Activated CD8-positive, alpha-beta memory T cell treated with anti-CD3 and anti-CD28 coated beads, Interleukin-2, amount 50 U/mL, for 4 hours (primary cell): ENCODE measurements at regions not wholly inside any gene's neighbourhood (a gene's known extent, or its start where the extent isn't known, plus 50 kb on each side); places are given as distances from the start of the nearest gene placed in this dataset.
"Not testable (repeated sequence)": the region's sequence is repeated elsewhere in the genome, so short reads cannot be mapped to it uniquely, and the experiment has no call there.

Source experiments
- DNase-seq: peaks from one replicate; pipeline ENCODE4 v3.0.0-alpha.2; 2020

GRCh38 chr21:6096560-6097424 is 4424.6 kb upstream of the TPTE start:
- DNase-seq: not testable (repeated sequence)

DNA sequence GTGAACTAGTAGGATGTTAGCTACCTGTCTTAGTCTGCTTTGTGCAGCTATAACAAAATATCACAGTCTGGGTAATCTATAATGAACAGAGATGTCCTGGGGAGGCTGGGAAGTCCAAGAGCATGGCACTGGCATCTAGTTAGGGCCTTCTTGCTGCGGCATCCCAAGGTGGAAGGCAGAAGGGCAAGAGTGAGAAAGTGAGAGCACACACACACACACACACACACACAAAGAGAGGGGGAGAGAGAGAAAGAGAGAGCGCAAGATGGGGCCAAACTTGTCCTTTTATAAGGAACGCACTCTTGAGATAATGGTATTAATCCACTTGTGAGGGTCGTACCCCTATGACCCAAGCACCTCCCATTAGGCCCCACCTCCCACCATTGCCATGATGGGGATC is 4423.6 kb upstream of the TPTE start:
- not testable (repeated sequence) for DNase-seq

DNA sequence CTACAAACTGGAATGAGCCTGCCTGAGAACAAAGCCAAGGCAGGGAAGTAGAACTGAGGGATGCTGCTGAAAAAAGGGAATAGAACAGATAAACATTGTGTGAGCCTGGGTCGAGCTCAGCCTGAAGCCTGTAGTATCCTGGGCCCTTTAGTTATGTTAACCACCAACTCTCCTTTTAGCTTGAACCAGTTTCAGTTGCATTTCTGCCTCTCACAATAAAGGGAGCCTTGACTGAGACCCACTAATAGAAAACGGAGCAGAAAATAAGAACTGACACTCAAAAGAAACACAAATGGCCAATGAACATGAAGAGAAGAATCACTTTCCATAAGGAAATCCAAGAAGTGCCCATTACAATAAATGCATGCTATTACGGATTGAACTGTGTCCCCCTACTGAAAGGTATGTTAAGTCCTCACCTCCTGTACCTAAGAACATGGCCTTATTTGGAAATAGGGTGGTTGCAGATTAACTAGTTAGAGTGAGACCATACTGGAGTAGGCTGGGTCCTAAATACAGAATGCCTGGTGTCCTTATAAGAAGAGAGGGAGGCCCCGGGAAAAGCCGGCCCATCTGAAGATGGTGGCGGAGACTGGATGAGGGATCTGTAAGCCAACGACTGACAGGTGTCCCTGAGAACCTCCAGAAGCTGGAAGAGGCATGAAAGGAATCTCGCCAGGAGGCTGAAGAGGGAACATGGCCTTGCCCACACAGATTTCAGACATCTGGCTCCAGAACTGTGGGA is 4423.0 kb upstream of the TPTE start:
- not testable (repeated sequence) for DNase-seq

- not testable (repeated sequence) for DNase-seq
Measured at GRCh38 chr21:6101588-6101987, 4419.8 kb upstream of the TPTE start.

GRCh38 chr21:6104546-6104945 is 4416.8 kb upstream of the TPTE start:
- DNase-seq: not testable (repeated sequence)

DNA sequence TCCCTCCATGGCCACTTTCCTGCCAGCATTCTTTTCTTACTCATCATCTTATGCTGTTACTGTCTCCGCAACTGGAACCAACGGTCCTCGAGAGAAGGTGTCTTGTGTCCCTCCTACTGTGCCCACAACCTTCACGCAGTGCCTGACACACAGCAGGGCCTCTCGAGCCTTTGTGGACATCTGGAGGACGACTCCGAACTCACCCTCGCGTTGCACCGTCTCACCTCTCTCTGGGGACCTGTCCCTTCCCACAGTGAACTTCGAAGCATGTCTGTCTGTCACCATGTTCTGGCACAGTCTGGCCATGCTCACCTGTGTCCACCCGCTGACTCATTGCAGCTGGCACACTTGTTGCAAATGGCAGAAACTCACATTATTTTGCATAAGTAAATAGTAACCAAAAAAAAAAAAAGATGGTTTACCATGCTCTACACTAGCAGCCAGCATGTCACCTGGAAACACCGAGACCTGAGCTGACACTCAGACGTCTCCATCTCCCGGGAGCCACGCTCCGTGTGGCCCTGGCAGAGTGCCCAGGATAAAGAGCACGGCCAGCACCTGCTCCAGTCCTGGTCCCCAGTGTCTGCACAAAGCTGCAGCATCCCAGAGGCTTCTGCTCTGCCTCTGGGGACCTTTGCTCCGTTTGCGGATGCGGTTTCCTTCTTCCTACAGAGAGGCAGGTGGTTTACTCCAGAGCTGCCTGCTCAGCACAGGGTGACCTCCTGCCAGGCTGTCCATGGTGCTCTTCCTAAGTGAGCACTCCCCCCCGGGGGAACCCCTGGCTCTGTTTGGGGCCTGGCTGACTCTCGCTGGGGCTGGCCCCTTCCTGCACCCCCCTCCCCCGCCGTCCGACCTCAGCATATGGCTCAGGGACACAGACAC is 4414.5 kb upstream of the TPTE start:
- not testable (repeated sequence) for DNase-seq

DNA sequence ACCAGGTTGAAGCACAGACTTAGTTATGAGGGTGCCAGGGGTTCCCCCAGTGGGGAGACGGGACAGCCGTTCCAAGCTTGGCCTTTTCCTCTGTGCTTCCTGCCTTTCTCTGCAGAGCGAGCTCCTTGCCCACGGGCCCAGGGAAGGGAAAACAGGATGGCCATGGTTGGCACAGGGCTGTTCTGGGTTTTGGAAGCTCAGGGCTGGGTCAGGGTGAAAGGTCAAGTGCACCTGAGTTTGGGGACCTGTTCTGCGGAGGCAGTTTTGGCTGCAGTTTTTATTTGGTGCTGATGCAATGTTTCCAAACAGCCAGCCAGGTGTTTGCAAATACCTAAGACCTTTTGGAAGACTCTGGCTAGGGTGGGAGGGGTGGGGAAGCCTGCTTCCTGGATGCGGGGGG is 4412.5 kb upstream of the TPTE start:
- DNase-seq: not testable (repeated sequence)

- not testable (repeated sequence) for DNase-seq
Measured at GRCh38 chr21:6109774-6110173, 4411.6 kb upstream of the TPTE start.

- not testable (repeated sequence) for DNase-seq
Measured at GRCh38 chr21:6110716-6111343, 4410.6 kb upstream of the TPTE start.

GRCh38 chr21:6111354-6111753 is 4410.0 kb upstream of the TPTE start:
- peak; percentile 19 for DNase-seq

GRCh38 chr21:6118336-6118735 is 4403.0 kb upstream of the TPTE start:
- DNase-seq: not testable (repeated sequence)

- DNase-seq: not testable (repeated sequence)
Measured at GRCh38 chr21:6120863-6121262, 4400.5 kb upstream of the TPTE start.

- not testable (repeated sequence) for DNase-seq
Measured at GRCh38 chr21:6122629-6123028, 4398.8 kb upstream of the TPTE start.

- not testable (repeated sequence) for DNase-seq
Measured at GRCh38 chr21:6123224-6123623, 4398.2 kb upstream of the TPTE start.

GRCh38 chr21:6125549-6126240 is 4395.7 kb upstream of the TPTE start:
- DNase-seq: peak; percentile 8

DNA sequence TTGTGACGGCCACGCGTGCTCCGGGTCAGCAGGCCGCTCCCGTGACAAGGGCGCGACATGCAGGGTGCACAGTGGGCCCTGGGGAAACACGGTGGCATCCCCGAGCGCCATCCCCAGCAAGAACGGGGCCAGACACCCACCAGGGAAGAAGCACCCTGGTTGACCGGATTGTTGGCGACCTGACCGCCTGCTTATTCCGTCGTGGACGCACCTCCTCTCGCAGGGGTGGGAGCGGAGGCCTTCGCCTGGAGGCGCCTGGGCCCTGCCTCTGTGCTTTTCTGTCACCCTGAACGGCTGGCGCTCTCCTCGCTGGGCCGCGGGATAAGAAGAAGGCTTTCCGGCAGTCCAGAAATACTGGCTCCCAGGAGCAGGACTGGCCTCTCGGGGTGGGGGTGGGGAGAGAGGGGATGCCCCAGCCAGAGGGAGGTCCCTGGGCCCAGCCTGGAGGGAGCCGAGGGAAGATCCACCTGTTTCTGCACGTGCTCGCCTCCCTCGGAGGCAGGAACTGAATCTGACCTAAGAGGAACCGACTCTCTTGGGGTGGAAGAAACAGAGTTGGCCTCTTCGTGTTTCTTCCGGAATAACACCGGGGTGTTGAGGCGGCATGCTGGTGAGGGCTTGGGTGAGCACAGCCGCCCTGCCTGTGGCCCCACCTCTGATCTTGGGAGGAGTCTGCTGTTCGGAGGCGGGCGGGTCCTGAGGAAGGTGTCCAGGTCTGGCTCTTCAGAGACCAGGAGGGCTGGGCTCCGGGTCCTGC is 4394.2 kb upstream of the TPTE start:
- DNase-seq: not testable (repeated sequence)

- not testable (repeated sequence) for DNase-seq
Measured at GRCh38 chr21:6130734-6131133, 4390.6 kb upstream of the TPTE start.

DNA sequence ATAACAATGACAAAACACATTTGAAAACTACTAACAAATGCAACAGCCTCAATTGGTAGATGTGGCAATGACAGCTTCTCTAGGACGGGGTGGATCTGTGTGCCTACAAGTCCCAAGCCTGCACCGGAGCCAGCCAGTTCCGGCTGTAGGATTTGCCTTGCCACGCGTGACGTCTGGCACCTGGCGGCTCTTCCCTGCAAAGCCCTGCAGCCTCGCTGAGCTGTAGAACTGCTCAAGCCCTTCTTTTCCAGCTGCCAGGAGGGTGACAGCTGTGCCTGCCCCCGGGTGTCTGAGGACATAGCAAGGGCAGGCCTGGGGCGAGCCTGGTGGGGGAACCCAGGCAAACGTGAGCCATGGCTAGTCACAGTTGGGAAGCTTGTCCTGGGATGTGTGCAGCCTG is 4388.0 kb upstream of the TPTE start:
- DNase-seq: not testable (repeated sequence)

DNA sequence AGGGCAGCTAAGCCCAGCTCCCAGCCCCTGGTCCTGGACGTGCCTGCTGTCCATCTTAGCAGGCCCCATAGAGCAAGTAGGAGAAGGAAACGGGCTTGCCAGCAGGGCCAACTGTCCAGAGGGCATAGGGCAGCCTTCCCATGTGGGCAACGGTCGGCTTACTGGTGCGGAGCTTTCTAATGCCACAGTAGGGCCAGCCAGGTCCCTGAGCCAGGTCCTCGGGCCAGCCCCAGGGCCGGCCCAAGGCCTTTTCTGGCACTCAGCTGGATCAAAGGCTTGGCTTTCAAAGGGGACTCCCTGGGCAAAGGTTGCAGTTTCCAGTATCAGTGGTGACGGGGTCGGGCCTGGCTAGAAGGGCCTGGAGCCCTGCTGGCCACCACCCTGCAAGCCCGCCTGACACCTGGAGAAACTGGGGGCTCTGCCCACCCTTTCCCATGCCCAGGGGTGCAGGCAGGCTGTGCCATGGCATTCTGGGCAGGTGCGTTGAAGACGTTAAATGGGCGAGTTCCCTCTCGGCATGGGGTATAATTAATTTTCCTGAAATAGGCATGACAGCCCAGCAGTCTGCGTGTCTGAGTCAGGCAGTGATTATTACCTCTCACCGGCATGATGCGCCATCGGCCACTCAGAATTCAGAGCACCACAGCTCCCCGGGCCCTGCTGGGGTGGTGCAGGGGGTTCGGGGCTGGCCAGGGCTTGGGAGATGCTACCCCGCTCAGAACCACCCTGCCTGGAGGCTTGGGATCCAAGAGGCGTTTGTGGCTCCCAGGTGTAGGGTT is 4387.3 kb upstream of the TPTE start:
- not testable (repeated sequence) for DNase-seq

- DNase-seq: not testable (repeated sequence)
Measured at GRCh38 chr21:6136732-6137131, 4384.7 kb upstream of the TPTE start.
